ENCODE measurements at regions not wholly inside any gene's neighbourhood (a gene's known extent, or its start where the extent isn't known, plus 50 kb on each side); places are given as distances from the start of the nearest gene placed in this dataset.

DNA sequence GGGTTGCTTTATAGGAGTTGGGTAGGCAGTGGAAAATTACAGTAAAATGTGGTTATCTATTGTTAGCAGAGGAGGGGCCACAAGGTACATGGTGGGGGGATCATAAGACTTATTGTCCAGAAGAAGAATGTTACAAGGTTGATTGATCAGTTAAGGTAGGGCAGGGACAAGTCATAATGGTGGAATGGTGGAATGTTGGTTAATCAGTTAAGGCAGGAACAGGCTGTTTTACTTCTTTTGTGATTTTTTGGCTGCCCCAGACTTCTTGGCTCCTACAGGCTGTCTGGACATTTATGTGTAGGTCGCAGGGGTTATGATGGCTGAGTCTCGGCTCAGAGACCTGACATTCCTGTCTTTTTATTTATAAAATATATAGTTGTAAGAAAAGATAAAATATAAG, 2277.1 kb downstream of the TP53TG3F start:
- TF ChIP-seq, protein P1, sequence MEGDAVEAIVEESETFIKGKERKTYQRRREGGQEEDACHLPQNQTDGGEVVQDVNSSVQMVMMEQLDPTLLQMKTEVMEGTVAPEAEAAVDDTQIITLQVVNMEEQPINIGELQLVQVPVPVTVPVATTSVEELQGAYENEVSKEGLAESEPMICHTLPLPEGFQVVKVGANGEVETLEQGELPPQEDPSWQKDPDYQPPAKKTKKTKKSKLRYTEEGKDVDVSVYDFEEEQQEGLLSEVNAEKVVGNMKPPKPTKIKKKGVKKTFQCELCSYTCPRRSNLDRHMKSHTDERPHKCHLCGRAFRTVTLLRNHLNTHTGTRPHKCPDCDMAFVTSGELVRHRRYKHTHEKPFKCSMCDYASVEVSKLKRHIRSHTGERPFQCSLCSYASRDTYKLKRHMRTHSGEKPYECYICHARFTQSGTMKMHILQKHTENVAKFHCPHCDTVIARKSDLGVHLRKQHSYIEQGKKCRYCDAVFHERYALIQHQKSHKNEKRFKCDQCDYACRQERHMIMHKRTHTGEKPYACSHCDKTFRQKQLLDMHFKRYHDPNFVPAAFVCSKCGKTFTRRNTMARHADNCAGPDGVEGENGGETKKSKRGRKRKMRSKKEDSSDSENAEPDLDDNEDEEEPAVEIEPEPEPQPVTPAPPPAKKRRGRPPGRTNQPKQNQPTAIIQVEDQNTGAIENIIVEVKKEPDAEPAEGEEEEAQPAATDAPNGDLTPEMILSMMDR (IDR thresholded peaks at IDR 0.05; ENCODE audit: insufficient read depth, low read length): no peak
- no peak for TF ChIP-seq SPI1 (IDR thresholded peaks at IDR 0.05; ENCODE audit: borderline replicate concordance, low read depth)
- H3K27ac ChIP-seq (replicated peaks): no peak overlapping the region
- H3K4me3 ChIP-seq (replicated peaks; ENCODE audit: insufficient read depth, low read length): no peak overlapping the region
- DNase-seq (ENCODE audit: low read depth in 1 of 2, low spot score in 1 of 2): no peak
- no peaks in the 10 kb centered on the region for H3K27me3 ChIP-seq (ENCODE audit: insufficient read depth, poor library complexity, severe bottlenecking)

DNA sequence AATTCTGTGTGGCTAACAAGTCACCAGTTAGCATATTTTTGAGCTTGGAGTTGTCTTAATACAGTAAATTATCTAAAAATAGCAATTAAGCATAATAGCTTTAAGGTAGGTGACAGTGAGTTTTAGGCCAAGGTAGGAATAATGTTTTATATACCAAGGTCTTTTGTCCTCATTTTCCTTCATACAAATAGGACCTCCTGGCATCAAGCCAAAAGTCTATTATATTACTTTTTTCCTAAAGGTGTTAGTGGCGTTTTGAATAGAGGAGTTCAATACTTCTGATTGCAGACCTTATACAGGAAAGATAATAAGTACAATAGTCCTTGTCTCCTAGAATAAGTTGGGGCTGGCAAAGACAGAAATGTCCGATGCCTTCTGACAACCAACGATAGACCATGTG, 2277.7 kb downstream of the TP53TG3F start:
- Histone ChIP-seq H3K27ac (replicated peaks) (no peak overlapping the region), H3K4me3 (replicated peaks; ENCODE audit: insufficient read depth, low read length) (no peak overlapping the region), H3K27me3 (ENCODE audit: insufficient read depth, poor library complexity, severe bottlenecking) (no peaks in the 10 kb centered on the region)
- DNase-seq (ENCODE audit: low read depth in 1 of 2, low spot score in 1 of 2): no peak
- TF ChIP-seq, protein P1 (IDR thresholded peaks at IDR 0.05; ENCODE audit: insufficient read depth, low read length): no peak
- TF ChIP-seq SPI1 (IDR thresholded peaks at IDR 0.05; ENCODE audit: borderline replicate concordance, low read depth): no peak
- TF ChIP-seq, protein P2, sequence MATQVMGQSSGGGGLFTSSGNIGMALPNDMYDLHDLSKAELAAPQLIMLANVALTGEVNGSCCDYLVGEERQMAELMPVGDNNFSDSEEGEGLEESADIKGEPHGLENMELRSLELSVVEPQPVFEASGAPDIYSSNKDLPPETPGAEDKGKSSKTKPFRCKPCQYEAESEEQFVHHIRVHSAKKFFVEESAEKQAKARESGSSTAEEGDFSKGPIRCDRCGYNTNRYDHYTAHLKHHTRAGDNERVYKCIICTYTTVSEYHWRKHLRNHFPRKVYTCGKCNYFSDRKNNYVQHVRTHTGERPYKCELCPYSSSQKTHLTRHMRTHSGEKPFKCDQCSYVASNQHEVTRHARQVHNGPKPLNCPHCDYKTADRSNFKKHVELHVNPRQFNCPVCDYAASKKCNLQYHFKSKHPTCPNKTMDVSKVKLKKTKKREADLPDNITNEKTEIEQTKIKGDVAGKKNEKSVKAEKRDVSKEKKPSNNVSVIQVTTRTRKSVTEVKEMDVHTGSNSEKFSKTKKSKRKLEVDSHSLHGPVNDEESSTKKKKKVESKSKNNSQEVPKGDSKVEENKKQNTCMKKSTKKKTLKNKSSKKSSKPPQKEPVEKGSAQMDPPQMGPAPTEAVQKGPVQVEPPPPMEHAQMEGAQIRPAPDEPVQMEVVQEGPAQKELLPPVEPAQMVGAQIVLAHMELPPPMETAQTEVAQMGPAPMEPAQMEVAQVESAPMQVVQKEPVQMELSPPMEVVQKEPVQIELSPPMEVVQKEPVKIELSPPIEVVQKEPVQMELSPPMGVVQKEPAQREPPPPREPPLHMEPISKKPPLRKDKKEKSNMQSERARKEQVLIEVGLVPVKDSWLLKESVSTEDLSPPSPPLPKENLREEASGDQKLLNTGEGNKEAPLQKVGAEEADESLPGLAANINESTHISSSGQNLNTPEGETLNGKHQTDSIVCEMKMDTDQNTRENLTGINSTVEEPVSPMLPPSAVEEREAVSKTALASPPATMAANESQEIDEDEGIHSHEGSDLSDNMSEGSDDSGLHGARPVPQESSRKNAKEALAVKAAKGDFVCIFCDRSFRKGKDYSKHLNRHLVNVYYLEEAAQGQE (IDR thresholded peaks at IDR 0.05; ENCODE audit: insufficient replicate concordance, low read depth): no peak
- no peak for TF ChIP-seq POLR2AphosphoS5 (IDR thresholded peaks at IDR 0.05; ENCODE audit: low read depth)
- TF ChIP-seq GABPA (IDR thresholded peaks at IDR 0.05; ENCODE audit: low read depth): no peak

DNA sequence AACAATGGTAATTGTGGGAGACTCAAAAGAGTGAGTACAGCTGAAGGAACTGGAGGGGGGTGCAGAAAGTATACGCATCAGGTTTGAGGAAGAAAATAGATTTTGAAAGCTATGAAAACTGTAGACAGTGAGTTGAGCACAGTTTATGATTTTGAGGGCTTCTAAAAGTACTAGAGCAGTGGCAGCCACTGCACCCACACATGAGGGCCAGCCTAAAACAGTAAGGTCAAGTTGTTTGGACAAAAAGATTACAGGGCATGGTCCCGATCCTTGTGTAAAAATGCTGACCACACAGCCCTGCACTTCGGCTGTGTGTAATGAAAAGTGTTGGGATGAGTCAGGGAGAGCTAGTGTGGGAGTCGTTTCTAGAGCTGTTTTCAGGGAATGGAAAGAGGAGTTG, 2282.1 kb downstream of the TP53TG3F start:
- Histone ChIP-seq H3K27me3 (ENCODE audit: insufficient read depth, poor library complexity, severe bottlenecking) (no peaks in the 10 kb centered on the region), H3K4me3 (replicated peaks; ENCODE audit: insufficient read depth, low read length) (no peak overlapping the region), H3K27ac (replicated peaks) (no peak overlapping the region)
- TF ChIP-seq, protein P2 (IDR thresholded peaks at IDR 0.05; ENCODE audit: insufficient replicate concordance, low read depth): no peak
- DNase-seq (ENCODE audit: low read depth in 1 of 2, low spot score in 1 of 2): no peak

DNA sequence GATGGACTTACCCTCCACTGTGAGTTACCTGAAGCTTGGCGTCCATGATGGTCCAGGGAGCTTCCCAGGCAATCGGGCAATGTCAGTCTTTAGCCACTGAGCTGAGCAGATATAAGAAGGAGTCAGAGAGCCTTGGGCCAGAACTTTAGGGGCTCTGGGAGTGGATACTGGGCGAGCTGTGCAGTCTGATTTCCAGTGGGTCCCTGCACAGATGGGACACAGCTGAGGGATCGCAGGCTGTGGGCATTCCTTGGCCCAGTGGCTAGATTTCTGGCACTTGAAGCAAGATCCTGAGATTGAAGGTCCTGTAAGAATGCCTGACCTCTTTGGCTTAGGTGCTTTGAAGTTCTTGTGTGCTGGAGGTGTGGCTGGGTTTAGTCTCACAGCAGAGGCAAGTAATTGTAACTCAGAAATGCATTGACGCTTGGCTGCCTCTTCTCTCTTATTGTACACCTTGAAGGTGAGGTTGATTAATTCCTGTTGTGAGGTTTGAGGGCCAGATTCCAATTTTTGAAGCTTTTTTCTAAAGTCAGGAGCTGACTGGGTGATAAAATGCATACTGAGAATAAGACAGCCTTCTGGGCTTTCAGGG, 2283.8 kb downstream of the TP53TG3F start:
- no peaks in the 10 kb centered on the region for H3K27me3 ChIP-seq (ENCODE audit: insufficient read depth, poor library complexity, severe bottlenecking)
- H3K4me3 ChIP-seq (replicated peaks; ENCODE audit: insufficient read depth, low read length): no peak overlapping the region
- no peak for DNase-seq (ENCODE audit: low read depth in 1 of 2, low spot score in 1 of 2)
- H3K27ac ChIP-seq (replicated peaks): no peak overlapping the region
- TF ChIP-seq, protein P1 (IDR thresholded peaks at IDR 0.05; ENCODE audit: insufficient read depth, low read length): no peak
- no peak for TF ChIP-seq SPI1 (IDR thresholded peaks at IDR 0.05; ENCODE audit: borderline replicate concordance, low read depth)
- no peak for TF ChIP-seq GABPA (IDR thresholded peaks at IDR 0.05; ENCODE audit: low read depth)
- TF ChIP-seq, protein P2 (IDR thresholded peaks at IDR 0.05; ENCODE audit: insufficient replicate concordance, low read depth): no peak
- TF ChIP-seq POLR2AphosphoS5 (IDR thresholded peaks at IDR 0.05; ENCODE audit: low read depth): no peak
